Lung (tissue), 11 donors: ENCODE measurements at regions not wholly inside any gene's neighbourhood (a gene's known extent, or its start where the extent isn't known, plus 50 kb on each side); places are given as distances from the start of the nearest gene placed in this dataset.

ENCODE experiments used
- ATAC-seq: fragments of 200-7000 bp; cut with Tn5 transposase; one replicate; pipeline ENCODE4 v1.9.1; 2020; ENCODE audit warnings: moderate number of reproducible peaks; ENCODE audit not compliant: insufficient read depth, low FRiP score
- DNase-seq, 3 donors: peaks; one replicate each; pipeline ENCODE4 v3.0.0-alpha.2; 2013 to 2017
- H3K27ac ChIP-seq, 2 donors: one replicate each; pipeline ENCODE4 v1.5.1; 2013; ENCODE audit warnings: mild to moderate bottlenecking in 2 of 2, moderate library complexity in 2 of 2, control low read depth in 1 of 2, inconsistent platforms in 1 of 2, low read depth in 1 of 2, low read length in 1 of 2
- H3K27me3 ChIP-seq, 3 donors: one replicate each; pipeline ENCODE4 v1.5.1; 2013; ENCODE audit warnings: low read length in 2 of 3; ENCODE audit not compliant: control insufficient read depth in 3 of 3, insufficient read depth in 3 of 3
- H3K36me3 ChIP-seq, 4 donors: one replicate each; pipeline ENCODE4 v1.5.1; 2013; ENCODE audit warnings: low read length in 4 of 4, mild to moderate bottlenecking in 1 of 4, moderate library complexity in 1 of 4; ENCODE audit not compliant: control insufficient read depth in 4 of 4, insufficient read depth in 4 of 4
- H3K4me1 ChIP-seq, 5 donors: one replicate each; pipeline ENCODE4 v1.5.1; 2013; ENCODE audit warnings: low read length in 5 of 5, mild to moderate bottlenecking in 2 of 5, moderate library complexity in 1 of 5; ENCODE audit not compliant: control insufficient read depth in 5 of 5, insufficient read depth in 5 of 5
- H3K4me3 ChIP-seq: one replicate; pipeline ENCODE4 v1.5.1; 2013; ENCODE audit warnings: mild to moderate bottlenecking, control low read depth, moderate library complexity
- H3K9ac ChIP-seq, 2 donors: one replicate each; pipeline ENCODE4 v1.5.1; 2013; ENCODE audit warnings: low read length in 2 of 2, control low read depth in 1 of 2; ENCODE audit not compliant: insufficient read depth in 1 of 2
- H3K9me3 ChIP-seq, 4 donors: one replicate each; pipeline ENCODE4 v1.5.1; 2013; ENCODE audit warnings: low read length in 3 of 4, mild to moderate bottlenecking in 1 of 4, moderate library complexity in 1 of 4; ENCODE audit not compliant: control insufficient read depth in 4 of 4, insufficient read depth in 3 of 4
- CTCF ChIP-seq: IDR thresholded peaks from 2 replicates; pipeline ENCODE4 v1.5.1; 2012; ENCODE audit warnings: mild to moderate bottlenecking; ENCODE audit errors: control extremely low read depth, extremely low read depth
- WGBS, 2 donors: extraction: QIAGEN DNeasy Blood & Tissue Kit; methylation state at CpG; one replicate each; pipeline ENCODE4 v1.1.7; 2013; 5-methylcytosine and 5-hydroxymethylcytosine counted together
- donor health status: control.
- donor health status: control.
- donor health status: Bipolar disorder and iron deficiency.
- donor health status: healthy.
- donor health status: DM: yes; HTN: yes; CAD: no.

- TF ChIP-seq CTCF: no peak
- DNase-seq: no peak
- Histone ChIP-seq H3K4me1 (no peaks in the 10 kb centered on the region), H3K4me3 (no peak overlapping the region), H3K36me3 (no peaks in the 10 kb centered on the region), H3K9me3 (no peaks in the 10 kb centered on the region), H3K27ac (no peak overlapping the region), H3K27me3 (no peaks in the 10 kb centered on the region), H3K9ac (no peak overlapping the region)
- 81 to 83% methylated on average over 6 of the region's 6 CpGs for WGBS, 2 donors
- no peak for ATAC-seq
Measured at GRCh38 chr2:234873828-234874173, 78.0 kb upstream of the SH3BP4 start.

GRCh38 chr2:234873103-234873827, 78.6 kb upstream of the SH3BP4 start:
- Histone ChIP-seq H3K27me3 (no peaks in the 10 kb centered on the region), H3K27ac (no peak overlapping the region), H3K9ac (no peak overlapping the region), H3K36me3 (no peaks in the 10 kb centered on the region), H3K9me3 (no peaks in the 10 kb centered on the region), H3K4me1 (no peaks in the 10 kb centered on the region), H3K4me3 (no peak overlapping the region)
- 92 to 95% methylated on average over 14 of the region's 14 CpGs for WGBS, 2 donors
- no peak for ATAC-seq
- no peak for TF ChIP-seq CTCF
- no peak for DNase-seq

- DNase-seq: no peak
- Histone ChIP-seq H3K4me1 (no peaks in the 10 kb centered on the region), H3K9ac (no peak overlapping the region), H3K4me3 (no peak overlapping the region), H3K27me3 (no peaks in the 10 kb centered on the region), H3K9me3 (no peaks in the 10 kb centered on the region), H3K36me3 (no peaks in the 10 kb centered on the region), H3K27ac (no peak overlapping the region)
- no peak for TF ChIP-seq CTCF
- ATAC-seq: no peak
- WGBS, 2 donors: 90 to 94% methylated on average over 3 of the region's 3 CpGs
Measured at GRCh38 chr2:234869969-234870368, 81.8 kb upstream of the SH3BP4 start.

- Histone ChIP-seq H3K4me3 (no peak overlapping the region), H3K9ac (no peak overlapping the region), H3K27ac (no peak overlapping the region), H3K4me1 (no peaks in the 10 kb centered on the region), H3K9me3 (no peaks in the 10 kb centered on the region), H3K36me3 (no peaks in the 10 kb centered on the region), H3K27me3 (no peaks in the 10 kb centered on the region)
- no peak for DNase-seq
- no peak for ATAC-seq
- WGBS, 2 donors: 39 to 41% methylated on average over 2 of the region's 2 CpGs
- TF ChIP-seq CTCF: no peak
Measured at GRCh38 chr2:234869164-234869563, 82.7 kb upstream of the SH3BP4 start.
